Cardiac muscle cell (in vitro differentiated cells and primary cell): ENCODE measurements at regions not wholly inside any gene's neighbourhood (a gene's known extent, or its start where the extent isn't known, plus 50 kb on each side); places are given as distances from the start of the nearest gene placed in this dataset.

Source experiments
- DNase-seq, 2 donors: peaks; one replicate each; pipeline versions ENCODE4 v3.0.0 to v3.0.0-alpha.2; 2010 to 2017; ENCODE audit warnings: low read depth in 1 of 2, low spot score in 1 of 2
- H3K27ac ChIP-seq: fragments of 200-600 bp; sonication (generic); 2 replicates; pipeline ENCODE4 v1.5.1; 2016
- H3K27me3 ChIP-seq: fragments of 200-600 bp; sonication (generic); 2 replicates; pipeline ENCODE4 v1.6.0; 2016; ENCODE audit warnings: control low read depth
- H3K36me3 ChIP-seq: fragments of 200-600 bp; sonication (generic); 2 replicates; pipeline ENCODE4 v1.5.1; 2016; ENCODE audit warnings: control low read depth
- H3K4me1 ChIP-seq: fragments of 200-600 bp; sonication (generic); 2 replicates; pipeline ENCODE4 v1.8.1; 2017; ENCODE audit warnings: low read depth, mild to moderate bottlenecking, mixed run types
- H3K4me3 ChIP-seq: fragments of 200-600 bp; sonication (generic); 2 replicates; pipeline ENCODE4 v1.5.1; 2016; ENCODE audit warnings: mild to moderate bottlenecking
- H3K9me3 ChIP-seq: fragments of 200-600 bp; sonication (generic); 2 replicates; pipeline ENCODE4 v1.5.1; 2017; ENCODE audit warnings: low read depth, mild to moderate bottlenecking, control low read depth
- TF ChIP-seq, protein P1 (sequence below): IDR thresholded peaks from 2 replicates; pipeline ENCODE4 v1.5.1; 2012; ENCODE audit warnings: low read depth, mild to moderate bottlenecking, low read length

DNA sequence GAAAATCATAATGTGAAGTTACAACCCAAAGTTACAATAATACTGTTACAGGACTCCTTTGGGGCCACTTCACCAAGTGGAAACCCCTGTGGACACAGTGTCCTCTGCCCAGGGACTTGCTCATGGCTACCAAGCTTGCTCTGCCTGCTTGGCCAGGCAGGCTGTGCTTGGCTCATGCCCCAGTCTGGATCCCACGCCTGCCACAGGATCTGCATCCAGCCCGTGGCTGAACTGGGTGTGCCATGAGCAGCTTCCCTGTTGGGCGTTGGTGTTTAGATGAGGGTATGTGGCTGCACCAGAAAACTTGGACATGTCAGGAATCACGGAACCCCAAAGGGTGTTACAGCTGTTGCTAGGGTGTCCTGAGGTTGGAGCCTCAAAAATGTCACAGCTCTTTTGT is 820.9 kb downstream of the SLC6A15 start:
- Histone ChIP-seq H3K4me3 (no peak overlapping the region), H3K27me3 (no peaks in the 10 kb centered on the region), H3K9me3 (no peaks in the 10 kb centered on the region), H3K27ac (no peak overlapping the region), H3K36me3 (no peaks in the 10 kb centered on the region), H3K4me1 (no peaks in the 10 kb centered on the region)
- TF ChIP-seq, protein P1, sequence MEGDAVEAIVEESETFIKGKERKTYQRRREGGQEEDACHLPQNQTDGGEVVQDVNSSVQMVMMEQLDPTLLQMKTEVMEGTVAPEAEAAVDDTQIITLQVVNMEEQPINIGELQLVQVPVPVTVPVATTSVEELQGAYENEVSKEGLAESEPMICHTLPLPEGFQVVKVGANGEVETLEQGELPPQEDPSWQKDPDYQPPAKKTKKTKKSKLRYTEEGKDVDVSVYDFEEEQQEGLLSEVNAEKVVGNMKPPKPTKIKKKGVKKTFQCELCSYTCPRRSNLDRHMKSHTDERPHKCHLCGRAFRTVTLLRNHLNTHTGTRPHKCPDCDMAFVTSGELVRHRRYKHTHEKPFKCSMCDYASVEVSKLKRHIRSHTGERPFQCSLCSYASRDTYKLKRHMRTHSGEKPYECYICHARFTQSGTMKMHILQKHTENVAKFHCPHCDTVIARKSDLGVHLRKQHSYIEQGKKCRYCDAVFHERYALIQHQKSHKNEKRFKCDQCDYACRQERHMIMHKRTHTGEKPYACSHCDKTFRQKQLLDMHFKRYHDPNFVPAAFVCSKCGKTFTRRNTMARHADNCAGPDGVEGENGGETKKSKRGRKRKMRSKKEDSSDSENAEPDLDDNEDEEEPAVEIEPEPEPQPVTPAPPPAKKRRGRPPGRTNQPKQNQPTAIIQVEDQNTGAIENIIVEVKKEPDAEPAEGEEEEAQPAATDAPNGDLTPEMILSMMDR: no peak
- no peak for DNase-seq

GRCh38 chr12:84089356-84089755 is 823.2 kb downstream of the SLC6A15 start:
- H3K4me3 ChIP-seq: no peak overlapping the region
- DNase-seq: no peak
- H3K36me3 ChIP-seq: no peaks in the 10 kb centered on the region
- H3K9me3 ChIP-seq: no peaks in the 10 kb centered on the region
- no peaks in the 10 kb centered on the region for H3K27me3 ChIP-seq
- no peak overlapping the region for H3K27ac ChIP-seq
- TF ChIP-seq, protein P1: no peak
- H3K4me1 ChIP-seq: no peaks in the 10 kb centered on the region

- no peaks in the 10 kb centered on the region for H3K36me3 ChIP-seq
- H3K27me3 ChIP-seq: no peaks in the 10 kb centered on the region
- TF ChIP-seq, protein P1: no peak
- no peak overlapping the region for H3K27ac ChIP-seq
- no peak overlapping the region for H3K4me3 ChIP-seq
- no peaks in the 10 kb centered on the region for H3K4me1 ChIP-seq
- H3K9me3 ChIP-seq: no peaks in the 10 kb centered on the region
- no peak for DNase-seq
Observed at GRCh38 chr12:84085046-84085445, 827.6 kb downstream of the SLC6A15 start.

DNA sequence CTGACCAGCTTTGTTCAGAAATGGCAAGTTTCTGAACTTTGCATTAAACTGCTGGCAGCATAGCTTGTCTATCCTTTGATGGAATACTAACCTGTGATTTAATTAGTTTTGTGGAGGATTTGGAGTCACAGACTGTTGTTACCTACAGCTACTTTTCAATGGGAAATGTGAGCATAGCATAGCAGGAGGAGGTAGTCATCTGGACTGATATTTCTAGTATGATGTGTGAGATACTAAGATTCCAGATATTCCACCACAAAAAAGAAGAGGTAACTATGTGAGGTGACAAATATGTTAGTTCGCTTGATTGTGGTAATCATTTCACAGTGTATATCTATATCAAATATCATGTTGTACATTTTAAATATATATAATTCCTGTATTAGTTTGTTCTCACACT is 833.0 kb downstream of the SLC6A15 start:
- no peaks in the 10 kb centered on the region for H3K4me1 ChIP-seq
- H3K27me3 ChIP-seq: no peaks in the 10 kb centered on the region
- no peak for DNase-seq
- H3K9me3 ChIP-seq: no peaks in the 10 kb centered on the region
- H3K27ac ChIP-seq: no peak overlapping the region
- TF ChIP-seq, protein P1: no peak
- H3K36me3 ChIP-seq: no peaks in the 10 kb centered on the region
- no peak overlapping the region for H3K4me3 ChIP-seq

DNA sequence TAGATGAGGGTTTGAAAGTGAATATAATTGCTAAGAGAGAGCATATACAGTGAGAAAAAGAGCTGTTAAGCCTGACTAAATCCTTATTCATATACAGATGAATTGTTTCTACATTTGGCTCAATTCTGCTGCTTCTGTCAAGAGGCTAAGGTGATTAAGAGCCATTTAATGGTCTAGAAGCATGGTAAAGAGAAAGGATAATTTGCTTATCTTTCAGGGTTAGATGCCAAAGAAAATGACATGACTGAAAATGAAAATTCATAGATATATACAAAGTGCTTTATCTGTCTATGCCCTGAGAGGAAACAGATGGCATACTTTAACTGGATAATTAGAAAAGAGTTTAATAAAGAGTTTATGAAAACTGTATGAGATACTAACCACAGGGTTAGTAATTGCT is 834.9 kb downstream of the SLC6A15 start:
- Histone ChIP-seq H3K4me3 (no peak overlapping the region), H3K27me3 (no peaks in the 10 kb centered on the region), H3K9me3 (no peaks in the 10 kb centered on the region), H3K27ac (no peak overlapping the region), H3K36me3 (no peaks in the 10 kb centered on the region), H3K4me1 (no peaks in the 10 kb centered on the region)
- TF ChIP-seq, protein P1: no peak
- DNase-seq: peak in 1 of 2 donors; percentile 3

GRCh38 chr12:84075991-84076390 is 836.6 kb downstream of the SLC6A15 start:
- TF ChIP-seq, protein P1: no peak
- Histone ChIP-seq H3K9me3 (no peaks in the 10 kb centered on the region), H3K4me3 (no peak overlapping the region)

More at GRCh38 chr12:84075991-84076390, 836.6 kb downstream of the SLC6A15 start:
- Histone ChIP-seq H3K4me1 (no peaks in the 10 kb centered on the region), H3K36me3 (no peaks in the 10 kb centered on the region), H3K27me3 (no peaks in the 10 kb centered on the region), H3K27ac (no peak overlapping the region)
- no peak for DNase-seq
